CD4-positive, alpha-beta T cell treated with Interleukin-10 for 1 hour (primary cell): ENCODE measurements at regions not wholly inside any gene's neighbourhood (a gene's known extent, or its start where the extent isn't known, plus 50 kb on each side); places are given as distances from the start of the nearest gene placed in this dataset.

Experiments used
- DNase-seq: peaks from one replicate; pipeline ENCODE4 v3.0.0-alpha.2; 2020

DNA sequence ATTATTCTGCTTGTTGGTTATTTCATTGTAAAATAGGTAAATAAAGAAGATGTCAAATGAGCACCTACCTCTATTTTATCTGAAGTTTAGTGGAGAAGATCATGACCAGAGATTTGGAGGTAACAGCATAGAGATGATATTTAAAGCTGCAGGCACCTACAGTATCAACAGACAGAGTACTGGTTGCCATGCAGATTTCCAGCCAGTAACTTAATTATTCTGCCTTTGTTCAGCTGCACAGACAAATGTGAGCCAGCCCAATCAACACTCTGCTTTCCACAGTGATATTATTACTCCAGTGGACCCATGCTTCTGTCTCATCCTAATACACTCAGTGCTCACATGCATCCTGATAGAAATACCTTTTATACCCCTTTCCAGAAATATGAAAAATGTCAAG lies 348.5 kb upstream of the RGS6 start:
- DNase-seq: no peak

DNA sequence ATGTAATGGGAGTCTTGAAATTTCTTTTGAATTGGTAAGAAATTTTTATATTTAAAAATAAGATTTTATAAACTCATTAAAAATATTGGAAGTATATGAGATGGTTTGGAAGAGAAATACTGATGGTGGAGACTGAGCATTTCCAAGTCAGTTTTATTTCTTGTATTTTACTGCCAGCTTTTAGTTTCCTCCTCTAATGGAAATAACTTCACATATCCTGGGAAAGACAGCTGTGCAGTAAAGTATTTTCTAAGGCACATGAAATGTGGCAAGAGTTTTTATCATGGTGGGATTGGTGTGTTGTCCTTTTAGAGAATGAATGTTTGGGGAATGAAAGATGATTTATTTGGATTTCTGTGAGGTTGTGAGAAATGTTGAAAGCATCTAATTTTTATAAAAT lies 346.9 kb upstream of the RGS6 start:
- no peak for DNase-seq

DNA sequence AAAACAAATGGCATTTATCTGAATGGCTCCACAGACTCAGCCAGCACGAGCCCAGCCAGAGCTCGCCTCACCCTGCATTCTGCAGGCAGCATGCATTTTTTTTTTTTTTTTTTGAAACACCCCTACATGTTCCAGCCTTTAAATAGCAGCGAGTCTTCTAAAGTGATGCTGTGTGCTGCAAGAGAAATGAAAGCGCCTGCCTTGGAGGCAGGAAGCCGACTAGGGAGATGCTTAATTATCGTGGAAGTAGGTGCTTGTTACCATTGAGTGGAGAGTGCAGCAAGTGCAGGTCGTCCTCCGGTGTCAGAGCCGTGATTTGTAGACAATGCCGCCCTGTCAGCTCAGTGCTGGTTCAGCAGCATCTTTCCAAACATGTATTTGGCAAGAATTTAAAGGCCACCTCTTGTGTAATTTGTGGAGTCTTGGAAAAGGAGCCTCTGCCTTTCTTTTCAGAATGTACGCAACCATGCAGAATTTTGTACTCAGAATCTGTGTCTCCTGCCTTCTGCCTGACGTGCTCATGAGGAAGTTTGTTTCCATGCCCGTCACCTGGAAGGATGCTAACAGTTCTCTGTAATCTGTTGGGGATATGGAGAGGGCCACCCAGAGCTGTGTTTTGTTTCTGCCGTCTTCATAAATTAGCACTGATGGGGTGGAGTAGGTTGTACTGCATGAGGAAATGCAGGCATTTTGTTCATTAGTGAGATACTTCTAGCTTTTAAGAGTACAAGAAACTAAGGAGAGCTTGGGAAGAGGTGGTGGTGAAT lies 345.9 kb upstream of the RGS6 start:
- no peak for DNase-seq

DNA sequence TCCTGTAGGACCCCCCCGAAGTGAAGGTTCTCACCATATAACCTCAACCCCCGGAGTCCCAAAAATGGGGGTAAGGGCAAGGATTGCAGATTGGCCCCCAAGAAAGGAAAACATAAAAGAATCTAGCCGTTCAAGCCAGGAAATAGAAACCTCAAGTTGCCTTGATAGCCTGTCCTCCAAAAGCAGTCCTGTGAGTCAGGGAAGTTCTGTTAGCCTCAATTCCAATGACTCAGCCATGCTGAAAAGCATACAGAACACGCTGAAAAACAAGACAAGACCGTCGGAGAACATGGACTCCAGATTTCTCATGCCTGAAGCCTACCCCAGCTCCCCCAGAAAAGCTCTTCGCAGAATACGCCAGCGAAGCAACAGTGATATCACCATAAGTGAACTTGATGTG lies 344.2 kb upstream of the RGS6 start:
- no peak for DNase-seq

DNA sequence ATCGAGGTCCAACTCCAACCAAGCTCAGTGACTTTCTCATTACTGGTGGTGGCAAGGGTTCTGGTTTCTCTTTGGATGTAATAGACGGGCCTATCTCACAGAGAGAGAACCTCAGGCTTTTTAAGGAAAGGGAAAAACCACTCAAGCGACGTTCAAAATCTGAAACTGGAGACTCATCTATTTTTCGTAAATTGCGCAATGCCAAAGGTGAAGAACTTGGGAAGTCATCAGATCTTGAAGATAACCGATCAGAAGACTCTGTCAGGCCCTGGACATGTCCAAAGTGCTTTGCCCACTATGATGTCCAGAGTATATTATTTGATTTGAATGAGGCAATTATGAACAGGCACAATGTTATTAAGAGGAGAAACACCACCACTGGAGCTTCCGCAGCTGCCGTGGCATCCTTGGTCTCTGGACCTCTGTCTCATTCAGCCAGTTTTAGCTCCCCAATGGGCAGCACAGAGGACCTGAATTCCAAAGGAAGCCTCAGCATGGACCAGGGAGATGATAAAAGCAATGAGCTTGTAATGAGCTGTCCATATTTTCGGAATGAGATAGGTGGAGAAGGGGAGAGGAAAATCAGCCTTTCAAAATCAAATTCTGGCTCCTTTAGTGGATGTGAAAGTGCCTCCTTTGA lies 343.5 kb upstream of the RGS6 start:
- no peak for DNase-seq

DNA sequence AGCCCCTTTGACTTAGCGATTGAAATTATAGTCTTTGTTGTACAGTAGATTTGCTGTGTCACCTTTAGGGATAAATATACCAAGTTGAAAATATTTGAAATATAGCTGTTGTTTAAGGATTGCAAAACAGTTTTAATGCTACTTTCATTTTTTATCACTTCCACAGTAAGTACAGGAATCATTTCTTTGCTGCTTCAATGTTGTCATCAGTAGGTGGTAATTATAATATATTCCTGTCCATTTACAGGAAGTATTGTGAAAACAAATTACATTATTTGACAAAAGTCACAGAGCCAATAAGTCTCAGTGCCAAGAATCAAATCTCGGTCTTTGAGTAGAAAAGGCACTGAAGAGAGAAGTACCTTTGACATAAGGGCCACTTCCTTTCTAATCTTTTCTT lies 342.6 kb upstream of the RGS6 start:
- DNase-seq: no peak

DNA sequence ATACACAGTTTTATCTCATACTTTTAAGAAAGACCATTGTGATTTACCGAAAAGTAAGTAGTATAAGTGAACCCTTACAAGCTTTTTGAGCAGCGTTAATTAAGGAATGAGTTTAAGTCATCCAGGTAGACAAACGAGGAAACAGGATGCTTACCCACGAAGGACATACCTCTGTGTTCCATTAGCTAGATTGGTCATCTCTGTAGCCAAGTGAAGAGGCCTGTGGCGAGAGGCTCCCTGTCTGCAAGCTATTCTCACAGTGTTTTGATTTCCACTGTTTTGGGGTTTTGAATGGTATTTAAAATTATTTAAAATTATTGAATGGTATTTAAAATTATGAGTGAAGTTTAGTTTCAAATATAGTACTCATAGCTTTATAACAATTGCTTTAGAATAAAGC lies 342.1 kb upstream of the RGS6 start:
- no peak for DNase-seq

DNA sequence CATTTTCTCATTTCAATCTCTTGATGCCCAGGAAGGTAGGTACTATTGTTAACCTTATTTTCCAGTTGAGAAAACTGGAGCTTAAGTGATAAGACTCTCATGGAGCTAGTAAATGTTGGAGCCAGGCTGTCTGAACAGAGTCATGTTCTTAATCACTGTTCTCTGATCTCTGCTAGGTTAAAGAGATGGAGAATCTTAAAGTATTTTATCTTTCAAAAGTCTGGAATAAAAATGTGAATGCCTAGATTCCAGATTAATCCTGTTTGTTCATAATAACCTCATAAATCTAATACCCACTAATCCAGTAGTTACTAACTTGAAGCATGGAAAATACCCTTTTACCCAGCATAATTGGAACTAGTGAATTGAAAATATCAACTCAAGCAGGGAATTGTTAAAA lies 341.0 kb upstream of the RGS6 start:
- no peak for DNase-seq

DNA sequence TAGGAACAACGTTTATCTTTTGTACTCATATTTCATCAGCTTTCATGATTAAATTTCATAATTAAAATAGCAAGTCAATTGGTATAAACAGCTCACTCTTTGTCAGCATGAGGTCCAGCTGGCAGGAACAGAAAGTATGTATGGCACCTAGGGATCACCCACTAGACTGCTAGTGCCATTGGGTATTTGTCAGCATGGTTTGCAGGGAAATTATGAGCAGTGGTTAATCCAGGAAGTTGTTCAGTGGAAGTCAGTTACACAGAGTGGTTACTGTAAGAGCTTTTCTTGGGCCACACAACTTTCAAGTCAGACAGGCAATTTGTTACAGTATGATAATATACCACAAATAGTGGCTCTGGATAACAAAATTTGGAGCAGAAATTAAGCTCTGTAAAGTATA lies 340.3 kb upstream of the RGS6 start:
- DNase-seq: peak; percentile 39

DNA sequence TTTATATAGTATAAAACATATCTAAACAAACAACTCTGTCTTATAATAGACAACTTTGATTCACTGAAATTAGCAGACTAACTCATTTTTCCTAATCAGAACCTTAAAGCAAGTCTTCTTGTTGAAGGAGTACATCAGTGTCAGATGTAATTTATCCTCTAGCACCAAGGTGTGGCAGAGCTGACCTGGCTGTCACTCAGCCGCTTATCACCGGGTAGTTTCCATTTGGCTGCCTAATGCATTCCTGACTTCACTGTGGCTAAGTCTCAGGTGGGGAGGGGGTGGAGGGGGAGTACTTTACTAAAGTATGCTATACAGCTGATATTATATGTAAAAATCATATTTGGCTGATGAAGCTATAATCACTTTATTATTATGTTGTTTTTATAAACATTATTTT lies 339.9 kb upstream of the RGS6 start:
- no peak for DNase-seq

DNA sequence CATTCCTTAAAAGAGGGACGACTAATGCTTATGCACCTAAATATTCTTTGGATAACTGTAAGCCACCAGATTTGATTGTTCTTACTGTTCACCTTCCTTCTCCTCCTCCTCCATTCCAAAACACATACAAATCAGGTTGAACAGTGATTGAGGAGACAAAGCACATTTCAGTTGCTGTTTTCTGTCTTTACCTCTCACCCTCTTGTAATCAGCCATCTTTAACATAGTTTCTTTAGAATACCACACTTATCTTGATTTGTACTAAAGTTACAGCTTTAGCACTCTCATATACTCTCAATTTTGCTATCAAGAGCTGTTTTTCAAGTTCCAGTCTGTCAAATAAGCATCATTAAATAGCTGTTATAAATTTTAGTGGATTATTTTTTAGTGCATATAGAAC lies 338.3 kb upstream of the RGS6 start:
- DNase-seq: no peak

DNA sequence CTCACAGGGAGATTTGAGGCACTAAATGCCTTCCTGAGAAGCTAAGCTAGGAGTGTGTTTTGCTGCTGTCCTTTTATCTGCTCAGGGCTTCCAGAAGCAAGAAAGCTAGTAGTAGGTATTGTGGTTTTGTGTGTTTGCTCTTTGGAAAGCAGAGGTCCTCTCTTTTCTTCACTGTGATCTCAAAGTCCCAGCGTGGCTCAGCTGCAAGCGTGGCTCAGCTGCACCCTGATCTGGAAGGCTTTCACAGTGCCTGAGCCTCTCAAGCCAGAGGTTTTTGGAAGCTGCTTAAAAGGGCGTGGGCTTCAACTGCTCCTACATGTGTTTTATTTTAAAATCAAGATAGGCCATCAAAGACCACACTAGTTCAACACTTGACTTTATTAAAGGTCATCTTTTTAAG lies 337.4 kb upstream of the RGS6 start:
- DNase-seq: no peak

DNA sequence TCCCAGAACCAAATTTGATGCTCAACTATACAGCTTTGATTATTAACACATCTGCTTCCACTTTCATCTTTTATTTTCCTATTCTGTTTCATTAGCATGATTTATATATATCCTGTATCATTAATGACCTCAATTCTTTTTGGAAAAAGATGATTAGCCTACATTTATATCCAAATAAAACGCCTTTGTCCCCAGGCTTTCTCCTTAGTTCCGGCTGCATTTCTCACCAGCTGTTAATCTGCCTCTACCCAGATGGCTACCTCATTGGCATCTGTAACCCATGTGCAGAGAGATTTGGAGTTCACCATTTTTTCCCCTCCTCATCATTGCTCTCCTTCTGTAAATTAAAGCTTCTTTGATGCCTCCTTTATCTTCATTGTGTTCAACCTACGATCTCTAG lies 336.8 kb upstream of the RGS6 start:
- no peak for DNase-seq

DNA sequence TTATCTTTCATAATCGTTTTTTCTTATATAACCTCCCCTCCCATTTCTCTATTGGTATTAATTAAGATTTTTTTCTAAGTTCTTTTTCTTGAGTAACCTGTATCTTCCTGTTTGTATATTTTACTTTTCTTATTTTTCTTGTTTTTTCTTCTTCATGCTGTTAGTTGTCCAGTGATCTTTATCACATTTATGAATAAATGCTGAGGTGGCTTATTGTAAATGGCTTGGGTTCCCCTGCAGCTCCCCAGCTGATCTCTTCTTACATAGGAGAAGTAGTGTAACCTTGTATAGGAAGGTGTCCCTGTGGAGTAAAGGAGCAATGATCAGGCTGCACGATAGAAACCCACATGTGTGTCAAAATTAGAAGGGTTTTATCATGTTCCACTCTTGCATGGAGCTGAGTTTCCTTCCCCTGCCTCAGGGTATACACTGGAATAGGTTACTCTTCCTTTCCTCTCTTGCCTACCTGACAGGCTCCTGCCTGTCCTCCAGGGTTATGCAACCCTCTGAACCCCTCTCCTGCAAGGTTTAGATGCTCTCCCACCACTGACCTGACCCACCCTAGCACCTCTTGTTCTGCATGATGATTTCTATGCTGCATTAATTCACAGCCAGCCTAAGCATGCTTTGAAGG lies 334.8 kb upstream of the RGS6 start:
- DNase-seq: no peak

DNA sequence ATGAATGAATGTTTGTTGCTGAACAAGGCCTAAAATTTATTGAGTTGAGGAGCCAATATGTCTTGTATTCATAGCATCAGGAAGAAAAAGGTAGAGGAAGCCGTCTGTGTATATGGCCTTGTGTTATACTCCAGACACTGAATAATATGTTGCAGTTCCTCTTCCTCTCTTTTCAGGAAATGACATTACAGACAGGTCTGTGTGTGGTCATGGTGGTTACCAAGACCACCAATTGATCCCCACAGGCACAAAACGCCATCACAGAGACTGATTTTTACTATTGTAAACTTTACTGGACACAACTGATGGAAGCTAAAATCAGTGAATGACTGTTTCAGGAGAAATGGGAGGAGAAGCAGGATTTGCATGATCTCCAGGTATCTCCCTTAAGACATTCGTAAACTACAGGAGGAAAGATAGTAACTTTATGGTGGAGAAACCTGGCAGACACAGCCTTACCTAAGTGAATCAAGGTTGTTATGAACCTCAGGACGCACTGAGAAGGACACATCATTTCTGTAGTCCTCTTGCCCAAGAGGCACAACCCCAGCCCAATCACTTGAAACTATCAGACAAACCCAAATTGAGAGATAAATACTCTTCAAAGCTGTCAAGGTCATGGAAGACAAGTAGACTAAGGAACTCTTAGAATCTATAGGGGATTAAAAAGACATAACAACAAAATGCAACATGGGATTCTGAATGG lies 334.1 kb upstream of the RGS6 start:
- DNase-seq: no peak

DNA sequence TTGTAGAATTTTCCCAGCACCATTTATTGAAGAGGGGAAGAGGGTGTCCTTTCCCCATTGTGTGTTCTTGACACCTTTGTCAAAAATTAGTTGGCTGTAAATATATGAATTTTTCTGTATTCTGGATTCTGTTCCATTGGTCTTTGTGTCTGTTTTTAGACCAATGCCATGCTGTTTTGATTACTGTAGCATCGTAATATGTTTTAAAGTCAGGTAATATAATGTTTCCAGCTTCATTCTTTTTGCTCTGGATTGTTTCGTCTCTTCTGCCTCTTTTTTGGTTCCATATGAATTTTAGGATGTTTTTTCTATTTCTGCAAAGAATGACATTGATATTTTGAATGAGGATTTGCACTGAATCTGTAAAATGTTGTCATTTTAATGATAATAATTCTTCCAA lies 331.9 kb upstream of the RGS6 start:
- no peak for DNase-seq

DNA sequence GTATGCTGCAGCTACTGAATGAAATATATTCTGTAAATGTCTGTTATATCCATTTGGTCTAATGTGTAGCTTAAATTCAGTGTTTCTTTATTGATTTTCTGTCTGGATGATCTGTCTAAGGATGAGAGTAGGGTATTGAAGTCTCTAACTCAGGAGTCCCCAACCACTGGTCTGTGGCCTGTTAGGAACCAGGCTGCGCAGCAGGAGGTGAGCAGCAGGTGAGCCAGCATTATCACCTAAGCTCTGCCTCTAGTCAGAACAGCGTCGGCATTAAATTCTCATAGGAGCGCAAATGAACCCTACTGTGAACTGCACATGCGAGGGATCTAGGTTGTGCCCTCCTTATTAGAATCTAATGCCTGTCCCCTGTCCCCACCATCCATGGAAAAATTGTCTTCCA lies 329.7 kb upstream of the RGS6 start:
- no peak for DNase-seq

DNA sequence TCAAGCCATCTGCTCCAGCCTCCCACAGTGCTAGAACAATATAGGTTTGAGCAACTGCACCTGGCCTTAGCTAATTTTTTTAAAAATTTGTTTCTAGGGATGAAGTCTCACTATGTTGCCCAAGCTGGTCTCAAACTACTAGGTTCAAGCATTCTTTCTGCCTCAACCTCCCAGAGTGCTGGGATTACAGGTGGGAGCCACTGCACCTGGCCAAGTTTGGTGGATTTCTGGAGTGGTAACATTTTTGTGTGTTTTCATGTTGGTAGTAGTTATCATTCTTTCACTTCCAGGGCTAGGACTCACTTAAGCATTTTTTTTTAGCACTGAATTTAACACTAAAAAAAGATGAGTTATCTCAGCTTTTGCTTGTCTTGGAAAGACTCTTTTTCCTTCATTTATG lies 328.0 kb upstream of the RGS6 start:
- DNase-seq: no peak

DNA sequence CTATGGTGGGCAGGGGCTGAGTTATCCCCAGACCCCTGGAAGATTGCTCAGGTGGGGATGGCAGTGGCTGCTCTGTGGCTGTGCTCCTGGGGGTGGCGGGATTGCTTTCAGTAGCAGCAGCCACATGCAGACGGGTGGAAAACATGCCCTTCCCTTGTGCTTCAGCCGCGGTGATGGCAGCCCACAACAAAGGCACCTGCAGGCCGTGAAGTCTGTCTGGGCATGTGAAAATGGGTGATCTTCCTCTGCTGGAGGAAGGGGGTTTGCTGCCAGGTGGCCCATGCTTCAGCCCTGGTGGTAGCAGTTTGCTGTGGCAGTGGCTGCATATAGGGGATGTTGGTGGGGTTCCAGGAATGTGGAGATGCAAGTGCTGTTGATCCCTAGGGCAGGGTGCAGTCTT lies 326.2 kb upstream of the RGS6 start:
- no peak for DNase-seq

DNA sequence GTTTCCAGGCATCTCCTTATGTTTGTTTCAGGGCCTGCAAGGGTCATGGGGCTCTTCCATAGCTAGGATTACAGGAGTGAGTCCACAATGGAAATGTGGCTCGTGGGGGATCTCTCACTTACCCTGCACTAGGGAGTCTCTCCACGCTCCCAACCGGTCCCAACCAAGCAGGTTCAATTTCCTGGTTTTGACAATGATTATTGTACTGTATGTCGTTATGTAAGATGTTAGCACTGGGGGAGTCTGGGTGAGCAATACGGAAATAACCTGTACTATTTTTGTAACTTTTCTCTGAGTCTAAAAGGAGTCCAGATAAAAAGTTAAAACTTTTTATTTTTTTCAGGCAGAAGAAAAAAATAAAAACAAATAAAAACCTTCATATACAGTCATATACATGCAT lies 325.7 kb upstream of the RGS6 start:
- no peak for DNase-seq

DNA sequence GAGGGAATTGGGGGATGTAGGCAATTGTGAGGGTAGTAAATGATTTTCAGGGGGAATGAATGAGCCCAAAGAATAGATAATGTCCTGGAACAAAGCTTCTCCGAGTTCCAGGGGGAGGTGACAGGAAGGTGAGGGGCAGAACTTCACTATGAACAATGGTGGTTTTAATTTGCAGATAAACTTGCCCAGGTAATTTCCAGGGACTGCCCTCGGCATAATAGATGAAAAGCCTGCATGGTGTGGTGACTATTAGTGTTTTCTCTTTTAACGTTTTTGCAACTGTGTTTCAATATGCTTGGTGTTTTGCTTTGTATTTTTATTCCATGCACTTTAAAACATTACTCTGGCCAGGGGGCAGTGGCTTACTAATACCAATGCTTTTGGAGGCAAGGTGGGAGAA lies 325.2 kb upstream of the RGS6 start:
- no peak for DNase-seq

DNA sequence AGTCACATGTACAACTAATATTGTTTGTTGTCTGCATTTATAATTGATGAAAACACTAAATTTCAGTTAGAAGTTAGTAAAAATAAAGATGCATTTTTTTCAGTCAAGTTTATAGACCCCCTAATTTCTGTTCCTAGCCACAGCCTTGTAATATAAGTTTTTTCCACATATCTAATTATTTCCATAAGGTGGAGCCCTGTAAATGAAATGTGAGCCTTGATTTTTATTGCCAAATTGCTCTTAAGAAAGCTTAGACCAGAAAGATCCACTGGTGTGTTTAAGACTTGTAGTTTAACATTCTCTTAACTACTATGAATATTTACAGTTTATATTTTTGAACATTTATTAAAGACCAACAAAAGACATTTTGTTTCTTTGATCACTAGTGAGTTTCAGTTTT lies 322.1 kb upstream of the RGS6 start:
- DNase-seq: no peak

DNA sequence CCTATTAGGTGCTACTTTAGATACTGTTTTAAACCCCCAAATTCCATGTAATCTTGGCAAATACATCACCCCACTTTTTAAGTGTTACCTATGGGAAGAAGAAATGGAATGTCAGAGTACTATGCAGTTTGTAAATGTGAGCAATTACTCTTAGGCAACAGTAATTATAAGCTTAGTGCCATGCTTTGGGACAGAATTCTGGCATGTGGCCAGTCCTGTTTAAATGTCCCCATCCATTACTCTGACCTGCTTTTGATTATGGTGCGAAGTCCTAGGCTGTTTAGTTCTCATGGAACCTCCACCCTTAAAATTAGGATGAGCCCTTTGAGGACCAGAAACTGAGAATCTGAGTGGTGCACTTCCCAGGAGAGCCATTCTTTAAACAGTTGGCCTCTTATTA lies 321.4 kb upstream of the RGS6 start:
- DNase-seq: no peak

DNA sequence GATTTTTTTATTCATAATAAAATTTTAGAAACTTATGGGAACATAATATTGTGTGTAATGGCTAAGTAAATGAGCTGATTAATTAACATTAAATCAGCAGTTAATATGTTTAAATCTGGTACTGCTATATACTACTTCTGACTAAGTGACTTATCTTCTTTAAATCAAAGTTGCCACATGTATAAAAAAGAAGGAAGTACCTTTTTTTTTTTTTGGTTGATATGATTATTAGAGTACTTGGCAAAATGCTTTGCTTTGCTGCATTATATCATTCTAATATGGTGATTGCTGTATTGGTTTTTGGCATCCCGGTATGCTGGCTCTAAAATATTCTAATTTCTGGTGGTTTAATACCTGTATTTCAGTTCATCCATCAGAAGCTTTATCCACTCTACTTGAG lies 319.1 kb upstream of the RGS6 start:
- no peak for DNase-seq
